GM12875 (cell line): ENCODE measurements at regions not wholly inside any gene's neighbourhood (a gene's known extent, or its start where the extent isn't known, plus 50 kb on each side); places are given as distances from the start of the nearest gene placed in this dataset.

Experiments used
- H3K4me3 ChIP-seq: one replicate; pipeline ENCODE4 v1.5.1; 2011; ENCODE audit warnings: low read depth, low read length, control low read depth
- TF ChIP-seq, protein P1 (sequence below): IDR thresholded peaks from 2 replicates; pipeline ENCODE4 v1.5.1; 2011; ENCODE audit warnings: low read depth, mild to moderate bottlenecking, control low read depth, inconsistent platforms, low read length, moderate library complexity, borderline replicate concordance; ENCODE audit not compliant: insufficient read depth

DNA sequence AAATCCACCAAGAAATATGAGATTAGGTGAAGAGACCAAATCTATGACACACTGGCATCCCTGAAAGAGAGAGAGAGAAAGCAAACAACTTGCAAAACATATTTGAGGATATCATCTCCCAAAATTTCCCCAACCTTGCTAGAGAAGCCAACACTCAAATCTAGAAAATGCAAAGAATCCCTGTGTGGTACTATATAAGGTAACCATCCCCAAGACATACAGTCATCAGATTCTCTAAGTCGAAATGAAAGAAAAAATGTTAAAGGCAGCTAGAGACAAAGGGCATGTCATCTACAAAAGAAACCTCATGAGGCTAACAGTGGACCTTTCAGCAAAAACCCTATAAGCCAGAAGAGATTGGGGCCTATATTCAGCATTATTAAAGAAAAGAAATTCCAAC lies 622.1 kb upstream of the LMCD1 start:
- H3K4me3 ChIP-seq: no peak overlapping the region
- TF ChIP-seq, protein P1, sequence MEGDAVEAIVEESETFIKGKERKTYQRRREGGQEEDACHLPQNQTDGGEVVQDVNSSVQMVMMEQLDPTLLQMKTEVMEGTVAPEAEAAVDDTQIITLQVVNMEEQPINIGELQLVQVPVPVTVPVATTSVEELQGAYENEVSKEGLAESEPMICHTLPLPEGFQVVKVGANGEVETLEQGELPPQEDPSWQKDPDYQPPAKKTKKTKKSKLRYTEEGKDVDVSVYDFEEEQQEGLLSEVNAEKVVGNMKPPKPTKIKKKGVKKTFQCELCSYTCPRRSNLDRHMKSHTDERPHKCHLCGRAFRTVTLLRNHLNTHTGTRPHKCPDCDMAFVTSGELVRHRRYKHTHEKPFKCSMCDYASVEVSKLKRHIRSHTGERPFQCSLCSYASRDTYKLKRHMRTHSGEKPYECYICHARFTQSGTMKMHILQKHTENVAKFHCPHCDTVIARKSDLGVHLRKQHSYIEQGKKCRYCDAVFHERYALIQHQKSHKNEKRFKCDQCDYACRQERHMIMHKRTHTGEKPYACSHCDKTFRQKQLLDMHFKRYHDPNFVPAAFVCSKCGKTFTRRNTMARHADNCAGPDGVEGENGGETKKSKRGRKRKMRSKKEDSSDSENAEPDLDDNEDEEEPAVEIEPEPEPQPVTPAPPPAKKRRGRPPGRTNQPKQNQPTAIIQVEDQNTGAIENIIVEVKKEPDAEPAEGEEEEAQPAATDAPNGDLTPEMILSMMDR: no peak

DNA sequence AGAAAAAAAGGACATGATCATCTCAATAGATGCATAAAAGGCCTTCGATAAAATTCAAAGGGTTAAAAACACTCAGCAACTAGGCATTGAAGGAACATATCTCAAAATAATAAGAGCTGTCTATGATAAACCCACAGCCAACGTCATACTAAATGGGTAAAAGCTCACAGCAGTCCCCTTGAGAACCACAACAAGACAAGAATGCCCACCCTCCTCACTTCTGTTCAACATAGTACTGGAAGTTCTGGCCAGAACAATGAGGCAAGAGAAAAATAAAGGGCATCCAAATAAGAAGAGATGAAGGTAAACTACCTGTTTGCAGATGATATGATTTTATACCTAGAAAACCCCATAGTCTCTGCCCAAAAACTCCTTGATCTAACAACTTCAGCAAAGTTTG lies 619.7 kb upstream of the LMCD1 start:
- TF ChIP-seq, protein P1: no peak
- H3K4me3 ChIP-seq: no peak overlapping the region

DNA sequence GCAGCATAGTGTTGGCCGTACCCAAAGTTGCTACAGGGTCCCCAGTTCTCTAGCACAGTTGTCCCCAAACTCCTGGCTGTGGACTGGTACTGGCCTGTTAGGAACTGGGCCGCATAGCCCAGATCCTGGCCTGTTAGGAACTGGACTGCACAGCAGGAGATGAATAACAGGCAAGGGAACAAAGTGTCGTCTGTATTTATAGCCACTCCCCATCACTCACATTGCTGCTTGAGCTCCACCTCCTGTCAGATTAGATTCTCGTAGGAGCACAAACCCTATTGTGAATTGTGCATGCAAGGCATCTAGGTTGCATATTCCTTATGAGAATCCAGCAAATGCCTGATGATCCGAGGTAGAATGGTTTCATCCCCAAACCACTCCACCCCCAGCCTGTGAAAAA lies 604.0 kb upstream of the LMCD1 start:
- TF ChIP-seq, protein P1: no peak
- H3K4me3 ChIP-seq: no peak overlapping the region

DNA sequence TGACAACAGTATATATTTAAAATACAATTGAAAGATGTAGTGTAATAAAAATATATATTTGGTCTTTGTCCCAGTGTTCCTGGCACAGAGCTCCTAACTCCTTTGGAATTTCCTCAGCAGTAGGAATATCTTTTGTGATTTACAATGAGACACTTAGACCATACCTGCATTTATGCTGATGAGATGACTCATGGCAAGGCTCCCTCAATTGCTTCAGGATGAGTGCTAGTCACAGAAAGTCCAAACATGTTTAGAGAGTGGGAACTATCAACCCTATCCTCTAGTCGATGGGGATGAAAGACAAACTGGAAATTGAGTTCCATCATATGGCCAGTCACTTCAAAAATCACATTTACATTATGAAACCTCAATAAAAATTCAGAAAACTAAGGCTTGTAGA lies 588.3 kb upstream of the LMCD1 start:
- TF ChIP-seq, protein P1: no peak
- no peak overlapping the region for H3K4me3 ChIP-seq

DNA sequence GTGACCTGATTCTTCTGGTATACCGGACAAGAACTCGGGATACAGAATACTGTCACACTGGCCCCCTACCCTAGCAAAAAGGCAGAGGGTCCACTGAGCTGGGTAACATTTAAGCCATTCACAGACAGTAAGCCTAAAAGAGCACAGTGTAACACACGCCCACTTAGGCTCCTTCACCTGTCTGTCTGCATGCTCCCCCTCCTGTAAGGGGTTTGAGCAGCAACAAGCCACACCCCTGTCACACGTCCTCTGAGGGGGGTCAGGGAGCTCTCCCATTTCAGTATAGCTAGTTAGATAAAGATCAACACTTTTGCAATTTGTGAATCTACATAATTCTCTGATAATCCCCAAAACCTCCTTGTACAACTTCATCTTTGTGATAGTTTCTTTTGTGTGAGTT lies 586.3 kb upstream of the LMCD1 start:
- TF ChIP-seq, protein P1: no peak
- no peak overlapping the region for H3K4me3 ChIP-seq

DNA sequence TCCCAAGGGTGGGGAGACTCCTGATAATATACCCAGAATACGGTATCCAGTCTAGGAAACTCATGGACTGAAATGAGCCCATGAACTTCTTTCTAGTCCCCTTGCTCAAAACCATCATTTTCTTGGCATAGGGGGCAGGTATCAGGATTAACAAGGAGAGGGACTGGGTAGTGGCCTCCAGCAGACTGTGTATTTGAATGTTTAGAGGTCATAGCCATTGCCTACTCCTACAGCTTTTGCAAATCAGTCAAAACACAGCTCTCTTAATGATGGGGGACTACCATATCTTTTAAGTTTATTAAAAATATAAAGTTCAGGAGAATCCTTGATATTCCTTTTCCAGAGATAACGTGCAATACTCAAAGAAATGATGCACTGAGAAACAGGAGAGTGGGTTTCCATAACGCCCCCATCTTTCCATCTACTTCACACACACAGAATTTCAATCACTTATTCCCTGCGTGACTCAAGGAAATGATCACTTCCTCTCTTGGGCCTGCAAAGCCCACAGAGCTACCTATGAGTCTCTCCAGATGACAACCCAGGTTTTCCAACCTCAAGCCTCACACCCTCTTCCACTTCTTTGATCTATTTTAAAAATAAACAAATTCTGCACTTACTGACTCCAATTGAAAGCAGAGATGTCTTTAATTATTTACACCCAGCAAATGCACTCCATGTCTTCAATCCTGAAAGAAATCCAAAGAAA lies 584.0 kb upstream of the LMCD1 start:
- H3K4me3 ChIP-seq: no peak overlapping the region
- TF ChIP-seq, protein P1: no peak

DNA sequence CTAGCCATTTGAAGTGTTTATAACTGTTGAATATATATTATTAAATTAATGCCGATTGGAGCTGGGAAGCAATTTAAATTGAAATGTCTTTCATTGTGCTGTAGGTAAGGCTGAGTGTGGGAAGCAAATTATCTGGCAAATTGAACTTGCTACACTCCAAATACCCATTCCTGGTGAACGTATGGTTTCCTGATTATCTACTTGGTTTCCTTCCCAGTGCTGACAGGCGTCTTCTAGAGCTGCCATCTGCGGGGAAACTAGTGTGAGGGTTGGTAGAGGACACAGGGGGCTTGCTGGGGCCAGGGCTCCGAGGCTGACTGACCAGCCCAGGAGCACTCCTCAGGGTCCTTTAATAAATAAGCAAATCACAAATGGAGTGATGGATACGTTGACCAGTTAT lies 581.4 kb upstream of the LMCD1 start:
- TF ChIP-seq, protein P1: no peak

More for the DNA sequence above, 581.4 kb upstream of the LMCD1 start:
- no peak overlapping the region for H3K4me3 ChIP-seq
